ENCODE measurements at regions not wholly inside any gene's neighbourhood (a gene's known extent, or its start where the extent isn't known, plus 50 kb on each side); places are given as distances from the start of the nearest gene placed in this dataset.

GRCh38 chr2:165033402-165033801, 78.1 kb upstream of the SLC38A11 start:
- no peak for DNase-seq

- no peak for DNase-seq
These were observed 77.2 kb upstream of the SLC38A11 start for GRCh38 chr2:165032559-165032958.

- DNase-seq: no peak
These were observed 68.9 kb upstream of the SLC38A11 start for GRCh38 chr2:165024199-165024598.

- no peak for DNase-seq
These were observed 67.5 kb upstream of the SLC38A11 start for GRCh38 chr2:165022781-165023180.

GRCh38 chr2:165017966-165018596, 62.8 kb upstream of the SLC38A11 start:
- DNase-seq: no peak

GRCh38 chr2:165016772-165017411, 61.6 kb upstream of the SLC38A11 start:
- DNase-seq: no peak

GRCh38 chr2:165015052-165015642, 59.8 kb upstream of the SLC38A11 start:
- DNase-seq: peak; percentile 55

GRCh38 chr2:165013944-165014619, 58.8 kb upstream of the SLC38A11 start:
- no peak for DNase-seq

GRCh38 chr2:165011199-165011598, 55.9 kb upstream of the SLC38A11 start:
- DNase-seq: no peak

- no peak for DNase-seq
These were observed 55.2 kb upstream of the SLC38A11 start for GRCh38 chr2:165010556-165010955.

- no peak for DNase-seq
These were observed 54.1 kb upstream of the SLC38A11 start for GRCh38 chr2:165009466-165009865.

GRCh38 chr2:165008730-165009315, 53.5 kb upstream of the SLC38A11 start:
- no peak for DNase-seq

GRCh38 chr2:165007161-165007744, 51.9 kb upstream of the SLC38A11 start:
- no peak for DNase-seq
